DND-41 (cell line): ENCODE measurements at regions not wholly inside any gene's neighbourhood (a gene's known extent, or its start where the extent isn't known, plus 50 kb on each side); places are given as distances from the start of the nearest gene placed in this dataset.

ENCODE experiments used
- ATAC-seq: fragments of 200-7000 bp; cut with Tn5 transposase; 3 replicates; pipeline ENCODE4 v1.9.1; 2021; ENCODE audit warnings: low read depth; ENCODE audit not compliant: insufficient read depth
- DNase-seq: peaks from one replicate; pipeline ENCODE4 v3.0.0-alpha.2; 2020
- H2AFZ ChIP-seq: 2 replicates; pipeline ENCODE4 v1.6.0; 2012; ENCODE audit warnings: low read depth, low read length
- H3K27ac ChIP-seq: 2 replicates; pipeline ENCODE4 v1.5.1; 2012; ENCODE audit warnings: low read length, inconsistent platforms
- H3K27me3 ChIP-seq: fragments of 200-600 bp; sonication (generic); 2 replicates; pipeline ENCODE4 v1.6.0; 2012; ENCODE audit warnings: low read length, mild to moderate bottlenecking, inconsistent platforms; ENCODE audit not compliant: insufficient read depth, poor library complexity
- H3K36me3 ChIP-seq: 2 replicates; pipeline ENCODE4 v1.5.1; 2012; ENCODE audit warnings: low read length, inconsistent platforms; ENCODE audit not compliant: insufficient read depth
- H3K4me1 ChIP-seq: 2 replicates; pipeline ENCODE4 v1.5.1; 2012; ENCODE audit warnings: mild to moderate bottlenecking, low read length; ENCODE audit not compliant: insufficient read depth
- H3K4me2 ChIP-seq: 2 replicates; pipeline ENCODE4 v1.6.0; 2012; ENCODE audit warnings: mild to moderate bottlenecking, moderate library complexity, low read length, inconsistent platforms; ENCODE audit not compliant: insufficient read depth
- H3K4me3 ChIP-seq, 2 experiments: fragments of 200-600 bp in 1 of 2; shearing (Covaris generic) in 1 of 2; 2 replicates each; pipeline ENCODE4 v1.5.1; 2012 to 2016; ENCODE audit warnings: inconsistent platforms in 2 of 2, low read length in 2 of 2, mild to moderate bottlenecking in 2 of 2, low read depth in 1 of 2, moderate library complexity in 1 of 2
- H3K79me2 ChIP-seq: 2 replicates; pipeline ENCODE4 v1.6.0; 2012; ENCODE audit warnings: low read length, inconsistent platforms; ENCODE audit not compliant: insufficient read depth
- H3K9ac ChIP-seq: 2 replicates; pipeline ENCODE4 v1.6.0; 2012; ENCODE audit warnings: low read depth, mild to moderate bottlenecking, inconsistent platforms, low read length, moderate library complexity
- H3K9me3 ChIP-seq: 2 replicates; pipeline ENCODE4 v1.5.1; 2012; ENCODE audit warnings: low read length, moderate library complexity, mild to moderate bottlenecking, inconsistent platforms; ENCODE audit not compliant: insufficient read depth, severe bottlenecking
- H4K20me1 ChIP-seq: 2 replicates; pipeline ENCODE4 v1.6.0; 2012; ENCODE audit warnings: low read length; ENCODE audit not compliant: insufficient read depth
- CTCF ChIP-seq: IDR thresholded peaks from 2 replicates; pipeline ENCODE4 v1.5.1; 2012; ENCODE audit warnings: borderline replicate concordance, low read length, moderate library complexity, mild to moderate bottlenecking; ENCODE audit not compliant: poor library complexity, severe bottlenecking; ENCODE audit errors: extremely low read depth
- EZH2 ChIP-seq: IDR thresholded peaks from 3 replicates; pipeline ENCODE4 v1.6.1; 2012; ENCODE audit warnings: borderline replicate concordance, low read depth, mild to moderate bottlenecking, moderate library complexity, low read length, inconsistent platforms; ENCODE audit not compliant: severe bottlenecking

DNA sequence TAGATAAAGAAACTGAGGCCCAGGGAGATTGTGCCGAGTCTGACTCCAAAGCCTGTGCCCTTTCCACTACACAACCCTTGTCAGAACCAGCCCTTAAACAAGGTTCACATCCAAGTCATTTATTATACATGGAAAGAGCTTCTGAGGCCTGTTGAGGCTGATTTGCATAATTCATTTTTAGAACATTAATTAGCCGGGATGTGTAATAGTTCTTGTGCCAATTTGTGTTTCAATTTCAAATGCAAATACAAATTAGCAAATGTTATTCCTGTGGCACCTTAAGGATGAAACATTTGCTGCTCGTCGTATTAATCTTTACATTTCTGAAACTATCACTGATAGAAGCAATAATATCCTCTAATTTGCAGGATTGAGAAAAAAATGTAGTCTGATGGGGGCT, 174.9 kb downstream of the MYCN start:
- DNase-seq, result no peak
- no peaks in the 10 kb centered on the region for H3K9me3 ChIP-seq
- ATAC-seq, result no peak
- no peak overlapping the region for H2AFZ ChIP-seq
- H4K20me1 ChIP-seq, result no peaks in the 10 kb centered on the region
- no peak overlapping the region for H3K4me2 ChIP-seq
- no peaks in the 10 kb centered on the region for H3K79me2 ChIP-seq
- H3K4me1 ChIP-seq, result no peaks in the 10 kb centered on the region
- no peaks in the 10 kb centered on the region for H3K36me3 ChIP-seq
- H3K27ac ChIP-seq, result no peak overlapping the region
- H3K4me3 ChIP-seq, result no peak overlapping the region
- H3K9ac ChIP-seq, result no peak overlapping the region
- no peaks in the 10 kb centered on the region for H3K27me3 ChIP-seq
- TF ChIP-seq EZH2 (no peak), CTCF (no peak)

DNA sequence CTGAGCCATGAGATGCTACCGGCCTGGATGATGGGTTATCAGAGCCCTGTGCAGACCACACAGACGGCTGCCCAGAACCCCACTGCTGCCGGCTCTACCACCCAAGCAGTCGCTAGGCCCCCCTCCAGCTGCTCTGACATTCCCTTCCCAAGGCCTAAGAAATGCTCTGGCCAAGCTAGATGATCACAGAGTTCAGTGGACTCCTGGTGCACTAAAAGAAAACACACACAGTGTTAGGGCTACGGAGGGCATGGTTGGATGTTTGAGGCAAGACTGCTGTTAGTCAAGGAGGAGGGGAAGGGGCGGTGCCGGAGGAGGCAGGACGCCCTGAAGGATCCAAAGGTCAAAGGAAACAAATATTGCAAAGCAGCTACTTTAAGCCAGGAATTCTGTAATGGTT, 174.5 kb downstream of the MYCN start:
- Histone ChIP-seq H4K20me1 (no peaks in the 10 kb centered on the region), H3K79me2 (no peaks in the 10 kb centered on the region), H3K9me3 (no peaks in the 10 kb centered on the region), H3K27me3 (no peaks in the 10 kb centered on the region), H3K4me1 (no peaks in the 10 kb centered on the region), H3K4me3 (no peak overlapping the region), H3K4me2 (no peak overlapping the region), H2AFZ (no peak overlapping the region), H3K27ac (no peak overlapping the region), H3K36me3 (no peaks in the 10 kb centered on the region), H3K9ac (no peak overlapping the region)
- ATAC-seq (no peak), DNase-seq (no peak)
- TF ChIP-seq EZH2, result no peak
- TF ChIP-seq CTCF, result no peak

DNA sequence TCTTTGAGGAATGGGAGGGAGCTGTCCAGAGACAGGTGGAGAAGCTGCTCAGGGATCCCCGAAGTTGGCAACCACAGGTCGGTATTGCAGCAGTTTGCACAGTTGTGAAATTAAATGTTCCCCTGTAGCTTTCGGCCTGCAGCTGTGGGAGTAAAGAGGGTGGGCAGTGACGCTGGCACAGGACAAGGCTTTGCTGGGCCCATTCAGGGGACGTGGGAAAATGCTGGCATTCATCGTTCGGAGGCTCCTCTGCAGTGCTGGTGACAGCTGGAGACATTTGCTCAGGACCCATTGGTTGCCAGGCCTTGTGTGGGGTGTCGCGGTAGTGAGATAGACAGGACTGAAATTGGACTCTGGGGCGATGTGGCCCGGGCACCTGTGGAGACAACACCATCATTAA, 173.7 kb downstream of the MYCN start:
- Histone ChIP-seq H3K9me3 (no peaks in the 10 kb centered on the region), H3K79me2 (no peaks in the 10 kb centered on the region), H3K4me3 (no peak overlapping the region), H3K4me2 (no peak overlapping the region), H3K36me3 (no peaks in the 10 kb centered on the region), H3K4me1 (no peaks in the 10 kb centered on the region), H3K27me3 (no peaks in the 10 kb centered on the region), H3K9ac (no peak overlapping the region), H4K20me1 (no peaks in the 10 kb centered on the region), H2AFZ (no peak overlapping the region), H3K27ac (no peak overlapping the region)
- TF ChIP-seq EZH2 (no peak), CTCF (no peak)
- no peak for DNase-seq
- no peak for ATAC-seq

- TF ChIP-seq CTCF (no peak), EZH2 (no peak)
- H3K27ac ChIP-seq, result no peak overlapping the region
- no peaks in the 10 kb centered on the region for H3K79me2 ChIP-seq
- no peaks in the 10 kb centered on the region for H3K9me3 ChIP-seq
- no peak overlapping the region for H3K4me3 ChIP-seq
- H3K4me1 ChIP-seq, result no peaks in the 10 kb centered on the region
- no peaks in the 10 kb centered on the region for H3K36me3 ChIP-seq
- H3K9ac ChIP-seq, result no peak overlapping the region
- no peaks in the 10 kb centered on the region for H3K27me3 ChIP-seq
- H3K4me2 ChIP-seq, result no peak overlapping the region
- H2AFZ ChIP-seq, result no peak overlapping the region
- no peaks in the 10 kb centered on the region for H4K20me1 ChIP-seq
- ATAC-seq (no peak), DNase-seq (no peak)
Observed at GRCh38 chr2:16113568-16113967, 173.2 kb downstream of the MYCN start.
